ENCODE measurements at regions not wholly inside any gene's neighbourhood (a gene's known extent, or its start where the extent isn't known, plus 50 kb on each side); places are given as distances from the start of the nearest gene placed in this dataset.

DNA sequence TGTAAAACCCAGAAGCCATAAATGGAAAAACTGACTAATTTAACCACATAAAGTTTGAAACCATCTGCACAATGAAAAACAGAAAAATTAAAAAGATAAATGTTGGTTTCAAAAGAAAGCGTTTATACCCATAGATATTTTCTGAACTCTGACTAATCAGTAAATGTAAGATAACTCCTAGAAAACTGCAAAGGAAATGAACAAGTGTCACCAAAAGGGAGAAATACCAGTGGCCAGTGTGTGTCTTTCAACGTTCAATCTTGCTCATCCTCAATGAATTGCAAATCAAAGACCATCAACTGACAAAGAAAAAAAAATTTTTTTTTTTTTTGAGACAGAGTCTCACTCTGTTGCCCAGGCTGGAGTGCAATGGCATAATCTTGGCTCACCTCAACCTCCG is 180.1 kb downstream of the SYK start:
- H3K4ac ChIP-seq (replicated peaks; ENCODE audit: insufficient read length, low read depth, low read length): no peak overlapping the region
- TF ChIP-seq EGR1 (IDR thresholded peaks at IDR 0.05; ENCODE audit: borderline replicate concordance, low read depth, low read length) (no peak), CHD1 (IDR thresholded peaks at IDR 0.05; ENCODE audit: low read depth, low read length) (no peak), FOSL1 (IDR thresholded peaks at IDR 0.05; ENCODE audit: insufficient read depth, low read depth, low read length) (no peak), KDM4A (IDR thresholded peaks at IDR 0.05; ENCODE audit: low read depth, low read length, severe bottlenecking) (no peak), NRF1 (IDR thresholded peaks at IDR 0.05; ENCODE audit: low read depth, low read length) (no peak), POLR2AphosphoS5 (IDR thresholded peaks at IDR 0.05; ENCODE audit: low read depth, low read length) (no peak), GABPA (IDR thresholded peaks at IDR 0.05; ENCODE audit: borderline replicate concordance, insufficient read depth, low read length) (no peak), TEAD4 (IDR thresholded peaks at IDR 0.05; ENCODE audit: low read depth, low read length) (no peak), YY1 (IDR thresholded peaks at IDR 0.05; ENCODE audit: low read depth, low read length) (no peak)
- TF ChIP-seq, protein P1, sequence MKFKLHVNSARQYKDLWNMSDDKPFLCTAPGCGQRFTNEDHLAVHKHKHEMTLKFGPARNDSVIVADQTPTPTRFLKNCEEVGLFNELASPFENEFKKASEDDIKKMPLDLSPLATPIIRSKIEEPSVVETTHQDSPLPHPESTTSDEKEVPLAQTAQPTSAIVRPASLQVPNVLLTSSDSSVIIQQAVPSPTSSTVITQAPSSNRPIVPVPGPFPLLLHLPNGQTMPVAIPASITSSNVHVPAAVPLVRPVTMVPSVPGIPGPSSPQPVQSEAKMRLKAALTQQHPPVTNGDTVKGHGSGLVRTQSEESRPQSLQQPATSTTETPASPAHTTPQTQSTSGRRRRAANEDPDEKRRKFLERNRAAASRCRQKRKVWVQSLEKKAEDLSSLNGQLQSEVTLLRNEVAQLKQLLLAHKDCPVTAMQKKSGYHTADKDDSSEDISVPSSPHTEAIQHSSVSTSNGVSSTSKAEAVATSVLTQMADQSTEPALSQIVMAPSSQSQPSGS (IDR thresholded peaks at IDR 0.05; ENCODE audit: low read length): no peak
- H3K79me2 ChIP-seq (ENCODE audit: control insufficient read depth in 1 of 2, insufficient read depth in 2 of 2, low read length in 2 of 2): no peaks in the 10 kb centered on the region
- H3K4me2 ChIP-seq (ENCODE audit: insufficient read depth in 1 of 2, low read depth in 2 of 2, low read length in 2 of 2): no peak overlapping the region
- FAIRE-seq (no peak), DNase-seq (ENCODE audit: low read depth in 1 of 2, low spot score in 2 of 2) (no peak)
- H3K4me1 ChIP-seq (replicated peaks in 1 of 4; ENCODE audit: control insufficient read depth in 3 of 4, insufficient read depth in 4 of 4, low read length in 3 of 4): no peaks in the 10 kb centered on the region
- H2BK20ac ChIP-seq (ENCODE audit: low read length): no peak overlapping the region
- H4K8ac ChIP-seq (ENCODE audit: extremely low read depth, insufficient read depth, low read length): no peak overlapping the region
- no peak overlapping the region for H2BK12ac ChIP-seq (ENCODE audit: low read depth, low read length)
- H2BK120ac ChIP-seq (replicated peaks; ENCODE audit: low read depth, low read length): no peak overlapping the region
- no peak overlapping the region for H4K5ac ChIP-seq (ENCODE audit: insufficient read length, low read depth, low read length)
- H3K36me3 ChIP-seq (ENCODE audit: control insufficient read depth in 2 of 4, insufficient read depth in 4 of 4, low read length in 3 of 4): no peaks in the 10 kb centered on the region
- H3K27ac ChIP-seq (ENCODE audit: low read depth, low read length): no peak overlapping the region
- no peaks in the 10 kb centered on the region for H3K23me2 ChIP-seq (ENCODE audit: low read depth, low read length)
- no peak overlapping the region for H3K18ac ChIP-seq (ENCODE audit: extremely low read depth, low read length)
- no peak overlapping the region for H2BK5ac ChIP-seq (ENCODE audit: low read depth, low read length)
- no peaks in the 10 kb centered on the region for H3K9me3 ChIP-seq (ENCODE audit: insufficient read depth in 2 of 2, low read depth in 1 of 2, low read length in 1 of 2)
- no peak overlapping the region for H3K9ac ChIP-seq (replicated peaks in 1 of 4; ENCODE audit: extremely low read depth in 1 of 4, low read depth in 3 of 4, low read length in 3 of 4)
- POLR2A ChIA-PET (ENCODE audit: partially characterized antibody): no interaction called here
- H4K20me1 ChIP-seq (replicated peaks in 1 of 2; ENCODE audit: control insufficient read depth in 1 of 2, insufficient read depth in 2 of 2, low read length in 2 of 2): no peaks in the 10 kb centered on the region
- H3K56ac ChIP-seq (replicated peaks; ENCODE audit: insufficient read length, low read depth, low read length): no peak overlapping the region
- WGBS, 2 experiments (ENCODE audit: extremely low coverage in 1 of 2, insufficient coverage in 1 of 2, insufficient read length in 1 of 2, insufficient replicate concordance in 2 of 2, low coverage in 1 of 2, low lambda C conversion rate in 2 of 2, missing lambda C conversion rate in 1 of 2): 94% methylated on average over 3 of the region's 3 CpGs; no CpG with 5 or more reads in 1 of the 2 experiments
- no peak overlapping the region for H3K4me3 ChIP-seq (ENCODE audit: extremely low read depth in 1 of 4, insufficient read depth in 2 of 4, low read depth in 3 of 4, low read length in 4 of 4)
- H2AK5ac ChIP-seq (ENCODE audit: low read depth, low read length): no peak overlapping the region
- H2BK15ac ChIP-seq (ENCODE audit: low read length): no peak overlapping the region
- no peak overlapping the region for H4K91ac ChIP-seq (replicated peaks; ENCODE audit: insufficient read length, low read length)
- H3K14ac ChIP-seq (ENCODE audit: insufficient read length): no peak overlapping the region
- no peaks in the 10 kb centered on the region for H3K79me1 ChIP-seq (ENCODE audit: low read depth, low read length)
- H3K23ac ChIP-seq (ENCODE audit: insufficient read length): no peak overlapping the region
- H2AFZ ChIP-seq (ENCODE audit: low read length): no peak overlapping the region
- H3K27me3 ChIP-seq (replicated peaks in 1 of 4; ENCODE audit: control insufficient read depth in 3 of 4, extremely low read depth in 1 of 4, insufficient read depth in 3 of 4, low read length in 3 of 4): no peaks in the 10 kb centered on the region
- CTCF ChIA-PET (ENCODE audit: partially characterized antibody): interaction anchor here (1.1 kb wide), 1 partner anchor 66 kb away, joined by 6 read pairs; no protein-coding TSS in a partner anchor
